A549 (cell line): ENCODE measurements at regions not wholly inside any gene's neighbourhood (a gene's known extent, or its start where the extent isn't known, plus 50 kb on each side); places are given as distances from the start of the nearest gene placed in this dataset.

Experiments
- EP300 ChIP-seq, 2 experiments: fragments of >200 bp; sonication (Bioruptor Twin); formaldehyde crosslinking; IDR thresholded peaks; 2 replicates in 1 of 2; 3 replicates in 1 of 2; pipeline ENCODE4 v1.6.1; 2016 to 2017
- HDAC2 ChIP-seq: fragments of 200-600 bp; sonication (generic); IDR thresholded peaks from 2 replicates; pipeline ENCODE4 v1.6.1; 2016
- JUN ChIP-seq, 2 experiments: fragments of >200 bp; sonication (Bioruptor Twin); formaldehyde crosslinking; IDR thresholded peaks; 2 replicates in 1 of 2; 3 replicates in 1 of 2; pipeline ENCODE4 v1.6.1; 2016 to 2017
- KDM1A ChIP-seq: fragments of 200-600 bp; sonication (generic); IDR thresholded peaks from 2 replicates; pipeline ENCODE4 v1.6.1; 2016; ENCODE audit warnings: low read depth, mild to moderate bottlenecking
- MAX ChIP-seq: IDR thresholded peaks from 2 replicates; pipeline ENCODE4 v1.6.1; 2012
- MAZ ChIP-seq: fragments of 150-350 bp; IDR thresholded peaks from 2 replicates; pipeline ENCODE4 v1.6.1; 2014; ENCODE audit warnings: antibody characterized with exemption, low read depth, low read length, borderline replicate concordance
- POLR2A ChIP-seq: IDR thresholded peaks from 2 replicates; pipeline ENCODE4 v1.6.1; 2012; ENCODE audit warnings: mild to moderate bottlenecking, low read length
- RAD21 ChIP-seq, 2 experiments: fragments of >200 bp in 1 of 2; sonication (Bioruptor Twin) in 1 of 2; formaldehyde crosslinking in 1 of 2; IDR thresholded peaks in 1 of 2; conservative IDR thresholded peaks in 1 of 2; 2 replicates in 1 of 2; 3 replicates in 1 of 2; pipeline ENCODE4 v1.6.1; 2012 to 2018; ENCODE audit warnings: inconsistent platforms in 1 of 2
- RFX5 ChIP-seq: fragments of 450-650 bp; IDR thresholded peaks from 2 replicates; pipeline ENCODE4 v1.7.1; 2014; ENCODE audit warnings: antibody characterized with exemption, mild to moderate bottlenecking, moderate library complexity
- TF ChIP-seq, protein P1 (sequence below): fragments of >200 bp; sonication (Bioruptor Twin); formaldehyde crosslinking; IDR thresholded peaks from 3 replicates; pipeline ENCODE4 v1.5.1; 2016
- TF ChIP-seq, protein P2 (sequence below): IDR thresholded peaks from 2 replicates; pipeline ENCODE4 v1.6.1; 2012; ENCODE audit warnings: low read depth, borderline replicate concordance

DNA sequence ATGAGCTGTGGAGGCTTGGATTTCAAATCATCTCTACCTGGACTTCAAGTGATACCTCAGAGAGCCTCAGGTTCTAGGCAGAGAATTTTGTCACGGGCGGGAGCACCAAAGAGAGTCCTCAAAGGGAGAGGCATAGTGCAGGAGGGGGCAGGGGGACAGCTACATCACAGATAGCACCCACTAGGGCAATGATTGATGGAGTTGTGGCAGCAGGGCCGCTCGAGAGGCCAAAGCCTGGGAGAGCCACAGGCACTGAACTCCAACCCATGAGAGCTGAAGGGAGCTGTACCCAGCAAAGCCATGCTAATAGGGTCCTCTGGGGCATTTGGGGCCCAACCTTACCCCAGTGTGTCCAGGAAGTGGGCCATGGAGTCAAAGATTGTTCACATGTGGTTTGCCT is 232.0 kb upstream of the PCDH15 start:
- TF ChIP-seq, protein P1, sequence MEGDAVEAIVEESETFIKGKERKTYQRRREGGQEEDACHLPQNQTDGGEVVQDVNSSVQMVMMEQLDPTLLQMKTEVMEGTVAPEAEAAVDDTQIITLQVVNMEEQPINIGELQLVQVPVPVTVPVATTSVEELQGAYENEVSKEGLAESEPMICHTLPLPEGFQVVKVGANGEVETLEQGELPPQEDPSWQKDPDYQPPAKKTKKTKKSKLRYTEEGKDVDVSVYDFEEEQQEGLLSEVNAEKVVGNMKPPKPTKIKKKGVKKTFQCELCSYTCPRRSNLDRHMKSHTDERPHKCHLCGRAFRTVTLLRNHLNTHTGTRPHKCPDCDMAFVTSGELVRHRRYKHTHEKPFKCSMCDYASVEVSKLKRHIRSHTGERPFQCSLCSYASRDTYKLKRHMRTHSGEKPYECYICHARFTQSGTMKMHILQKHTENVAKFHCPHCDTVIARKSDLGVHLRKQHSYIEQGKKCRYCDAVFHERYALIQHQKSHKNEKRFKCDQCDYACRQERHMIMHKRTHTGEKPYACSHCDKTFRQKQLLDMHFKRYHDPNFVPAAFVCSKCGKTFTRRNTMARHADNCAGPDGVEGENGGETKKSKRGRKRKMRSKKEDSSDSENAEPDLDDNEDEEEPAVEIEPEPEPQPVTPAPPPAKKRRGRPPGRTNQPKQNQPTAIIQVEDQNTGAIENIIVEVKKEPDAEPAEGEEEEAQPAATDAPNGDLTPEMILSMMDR: no peak
- TF ChIP-seq RAD21 (conservative IDR thresholded peaks at IDR 0.05 in 1 of 2, IDR thresholded peaks at IDR 0.05 in 1 of 2) (no peak), MAX (no peak), EP300 (IDR thresholded peaks at IDR 0.05) (no peak), KDM1A (no peak), POLR2A (no peak), RFX5 (no peak), MAZ (no peak), HDAC2 (no peak), JUN (IDR thresholded peaks at IDR 0.05) (no peak)
- TF ChIP-seq, protein P2, sequence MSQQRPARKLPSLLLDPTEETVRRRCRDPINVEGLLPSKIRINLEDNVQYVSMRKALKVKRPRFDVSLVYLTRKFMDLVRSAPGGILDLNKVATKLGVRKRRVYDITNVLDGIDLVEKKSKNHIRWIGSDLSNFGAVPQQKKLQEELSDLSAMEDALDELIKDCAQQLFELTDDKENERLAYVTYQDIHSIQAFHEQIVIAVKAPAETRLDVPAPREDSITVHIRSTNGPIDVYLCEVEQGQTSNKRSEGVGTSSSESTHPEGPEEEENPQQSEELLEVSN: no peak
